ENCODE measurements at regions not wholly inside any gene's neighbourhood (a gene's known extent, or its start where the extent isn't known, plus 50 kb on each side); places are given as distances from the start of the nearest gene placed in this dataset.
"Not testable (repeated sequence)": the region's sequence is repeated elsewhere in the genome, so short reads cannot be mapped to it uniquely, and the experiment has no call there.

GRCh38 chr11:122199661-122200060 is 83.6 kb upstream of the BLID start:
- no peak for DNase-seq (ENCODE audit: low spot score)

GRCh38 chr11:122198291-122198983 is 82.4 kb upstream of the BLID start:
- no peak for DNase-seq (ENCODE audit: low spot score)

- DNase-seq (ENCODE audit: low spot score): no peak
Observed at GRCh38 chr11:122197066-122197987, 81.3 kb upstream of the BLID start.

- no peak for DNase-seq (ENCODE audit: low spot score)
Observed at GRCh38 chr11:122195790-122196189, 79.8 kb upstream of the BLID start.

GRCh38 chr11:122193881-122194480 is 78.0 kb upstream of the BLID start:
- DNase-seq (ENCODE audit: low spot score): not testable (repeated sequence)

- no peak for DNase-seq (ENCODE audit: low spot score)
Observed at GRCh38 chr11:122193457-122193856, 77.4 kb upstream of the BLID start.

GRCh38 chr11:122192634-122193255 is 76.7 kb upstream of the BLID start:
- no peak for DNase-seq (ENCODE audit: low spot score)

- DNase-seq (ENCODE audit: low spot score): no peak
Observed at GRCh38 chr11:122190768-122191167, 74.8 kb upstream of the BLID start.

GRCh38 chr11:122189229-122189628 is 73.2 kb upstream of the BLID start:
- DNase-seq (ENCODE audit: low spot score): no peak

- no peak for DNase-seq (ENCODE audit: low spot score)
Observed at GRCh38 chr11:122187373-122188165, 71.6 kb upstream of the BLID start.

GRCh38 chr11:122186439-122187080 is 70.5 kb upstream of the BLID start:
- no peak for DNase-seq (ENCODE audit: low spot score)

GRCh38 chr11:122183933-122184332 is 67.9 kb upstream of the BLID start:
- no peak for DNase-seq (ENCODE audit: low spot score)

- no peak for DNase-seq (ENCODE audit: low spot score)
Observed at GRCh38 chr11:122181893-122182292, 65.9 kb upstream of the BLID start.

GRCh38 chr11:122181372-122181771 is 65.4 kb upstream of the BLID start:
- DNase-seq (ENCODE audit: low spot score): no peak

GRCh38 chr11:122179961-122180834 is 64.2 kb upstream of the BLID start:
- no peak for DNase-seq (ENCODE audit: low spot score)

GRCh38 chr11:122178795-122179194 is 62.8 kb upstream of the BLID start:
- no peak for DNase-seq (ENCODE audit: low spot score)

GRCh38 chr11:122177238-122177637 is 61.2 kb upstream of the BLID start:
- no peak for DNase-seq (ENCODE audit: low spot score)

- no peak for DNase-seq (ENCODE audit: low spot score)
Observed at GRCh38 chr11:122176651-122177050, 60.6 kb upstream of the BLID start.

GRCh38 chr11:122175306-122175705 is 59.3 kb upstream of the BLID start:
- no peak for DNase-seq (ENCODE audit: low spot score)

GRCh38 chr11:122173587-122173986 is 57.6 kb upstream of the BLID start:
- DNase-seq (ENCODE audit: low spot score): no peak

Measured in CD4-positive, alpha-beta T cell treated with Interleukin-2 at 100 ng/mL for 4 hours (primary cell).